OCI-LY7 (cell line): ENCODE measurements at regions not wholly inside any gene's neighbourhood (a gene's known extent, or its start where the extent isn't known, plus 50 kb on each side); places are given as distances from the start of the nearest gene placed in this dataset.

Experiments
- BruUV-seq: library from RNA; stranded (reverse); fragments of 400-500 nt; replicated peaks from 2 replicates; lab custom pipeline; 2021; lab: Mats Ljungman, UMichigan
- CTCF ChIA-PET: fragments of 300-600 bp; sonication (Branson Sonifier 250); formaldehyde crosslinking; loops from one replicate; lab custom pipeline; 2022; ENCODE audit warnings: antibody characterized with exemption; ENCODE audit not compliant: unreplicated experiment; lab: Charles Lee
- POLR2A ChIA-PET: fragments of 300-600 bp; sonication (Branson Sonifier 250); formaldehyde crosslinking; loops from one replicate; lab custom pipeline; 2022; ENCODE audit warnings: antibody characterized with exemption; lab: Charles Lee
- DNase-seq: peaks from one replicate; pipeline ENCODE4 v3.0.0-alpha.2; 2015; ENCODE audit warnings: low spot score
- H2AFZ ChIP-seq: fragments of 200-600 bp; sonication (generic), shearing (Covaris generic); 2 replicates; pipeline ENCODE4 v1.6.1; 2014; ENCODE audit warnings: mild to moderate bottlenecking, antibody characterized with exemption, low read length, moderate library complexity
- H3K27ac ChIP-seq: fragments of 200-600 bp; sonication (generic); 2 replicates; pipeline ENCODE4 v1.5.1; 2014; ENCODE audit warnings: mixed run types, low read depth, mild to moderate bottlenecking, moderate library complexity, low read length, inconsistent platforms; ENCODE audit not compliant: poor library complexity, severe bottlenecking
- H3K36me3 ChIP-seq: fragments of 200-600 bp; sonication (generic); 2 replicates; pipeline ENCODE4 v1.6.1; 2014; ENCODE audit warnings: mild to moderate bottlenecking, antibody characterized with exemption, low read length, moderate library complexity, mixed read lengths; ENCODE audit not compliant: insufficient read depth
- H3K4me1 ChIP-seq: fragments of 200-600 bp; sonication (generic); 2 replicates; pipeline ENCODE4 v1.5.1; 2014; ENCODE audit warnings: mild to moderate bottlenecking, low read length; ENCODE audit not compliant: insufficient read depth, poor library complexity, severe bottlenecking
- H3K4me2 ChIP-seq: fragments of 200-600 bp; sonication (generic); 2 replicates; pipeline ENCODE4 v1.6.1; 2014; ENCODE audit warnings: mild to moderate bottlenecking, low read length
- H3K4me3 ChIP-seq: fragments of 200-600 bp; sonication (generic); 2 replicates; pipeline ENCODE4 v1.5.1; 2014; ENCODE audit warnings: mild to moderate bottlenecking, low read depth, low read length; ENCODE audit not compliant: poor library complexity, severe bottlenecking
- H3K79me2 ChIP-seq: fragments of 200-600 bp; sonication (generic); 2 replicates; pipeline ENCODE4 v1.6.1; 2016; ENCODE audit warnings: low read depth, mild to moderate bottlenecking, low read length, moderate library complexity, mixed read lengths; ENCODE audit not compliant: insufficient read depth
- H3K9me2 ChIP-seq: fragments of 200-600 bp; sonication (generic); 2 replicates; pipeline ENCODE4 v1.6.1; 2016; ENCODE audit warnings: mild to moderate bottlenecking, low read length, mixed read lengths; ENCODE audit not compliant: insufficient read depth
- H3K9me3 ChIP-seq: fragments of 200-600 bp; sonication (generic); 2 replicates; pipeline ENCODE4 v1.6.1; 2014; ENCODE audit warnings: mild to moderate bottlenecking, mixed run types, low read length, mixed read lengths
- H4K20me1 ChIP-seq: fragments of 200-600 bp; sonication (generic); 2 replicates; pipeline ENCODE4 v1.6.1; 2014; ENCODE audit warnings: mild to moderate bottlenecking, antibody characterized with exemption, low read length, moderate library complexity, mixed read lengths; ENCODE audit not compliant: insufficient read depth
- CTCF ChIP-seq: fragments of 200-600 bp; sonication (generic); conservative IDR thresholded peaks from 2 replicates; pipeline ENCODE4 v1.5.1; 2014; ENCODE audit warnings: mild to moderate bottlenecking, antibody characterized with exemption, low read length, moderate library complexity, mixed read lengths
- EZH2phosphoT487 ChIP-seq: fragments of 200-600 bp; sonication (generic); IDR thresholded peaks from 2 replicates; pipeline ENCODE4 v1.6.1; 2018; ENCODE audit warnings: low read depth, borderline replicate concordance, mild to moderate bottlenecking, mixed run types, antibody characterized with exemption, low read length, moderate library complexity, mixed read lengths
- intact Hi-C: fragments of 100-400 bp; cut with micrococcal nuclease; formaldehyde crosslinking; loops from one replicate; pipeline ENCODE4 v1.10.0; 2022; ENCODE audit not compliant: unreplicated experiment

DNA sequence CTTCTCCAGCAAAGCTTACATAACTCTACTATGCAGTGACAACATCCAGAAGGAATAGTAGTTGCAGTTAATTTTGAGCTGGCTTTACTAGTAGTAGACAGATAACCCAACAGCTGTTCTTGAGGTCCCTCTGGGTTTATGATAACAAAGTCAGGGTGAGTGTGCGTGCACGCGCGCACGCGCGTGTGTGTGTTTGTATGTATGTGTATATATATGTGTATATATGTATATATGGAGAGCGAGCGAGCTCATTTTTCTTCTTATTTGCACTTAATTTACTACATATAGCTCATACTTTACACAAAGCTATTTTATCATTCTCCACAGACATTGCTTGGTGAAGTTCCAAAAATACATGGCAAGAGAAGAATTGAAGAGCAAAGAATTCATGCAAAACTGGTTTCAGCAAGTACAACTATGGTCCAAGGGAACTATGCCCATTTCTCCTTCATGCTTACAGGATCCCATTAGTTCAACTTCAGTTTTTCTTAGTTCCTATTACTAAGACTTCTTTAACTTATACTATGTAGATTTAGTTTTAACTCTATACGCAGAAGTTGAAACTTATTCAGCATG, 105.9 kb upstream of the TMEM168 start:
- H4K20me1 ChIP-seq: no peaks in the 10 kb centered on the region
- peaks cover 6% of the 10 kb centered on the region; the same call in 1 of the 2 replicates for H3K36me3 ChIP-seq
- H2AFZ ChIP-seq: no peak overlapping the region
- H3K9me3 ChIP-seq: no peaks in the 10 kb centered on the region
- H3K9me2 ChIP-seq: no peaks in the 10 kb centered on the region
- H3K27ac ChIP-seq: no peak overlapping the region
- TF ChIP-seq CTCF (no peak), EZH2phosphoT487 (no peak)
- BruUV-seq: no TSS peak
- ChIA-PET CTCF (no interaction called here), POLR2A (interaction anchor here (0.8 to 1.0 kb wide), 2 partner anchors 16 to 44 kb away, joined by 3 read pairs; a partner anchor contains a TSS)
- no peak for DNase-seq
- H3K4me3 ChIP-seq: no peak overlapping the region
- intact Hi-C loops: loop anchor here (5.0 kb wide), 1 partner anchor 526 kb away; no protein-coding TSS in a partner anchor
- H3K4me1 ChIP-seq: no peaks in the 10 kb centered on the region
- H3K79me2 ChIP-seq: no peaks in the 10 kb centered on the region
- H3K4me2 ChIP-seq: no peak overlapping the region

DNA sequence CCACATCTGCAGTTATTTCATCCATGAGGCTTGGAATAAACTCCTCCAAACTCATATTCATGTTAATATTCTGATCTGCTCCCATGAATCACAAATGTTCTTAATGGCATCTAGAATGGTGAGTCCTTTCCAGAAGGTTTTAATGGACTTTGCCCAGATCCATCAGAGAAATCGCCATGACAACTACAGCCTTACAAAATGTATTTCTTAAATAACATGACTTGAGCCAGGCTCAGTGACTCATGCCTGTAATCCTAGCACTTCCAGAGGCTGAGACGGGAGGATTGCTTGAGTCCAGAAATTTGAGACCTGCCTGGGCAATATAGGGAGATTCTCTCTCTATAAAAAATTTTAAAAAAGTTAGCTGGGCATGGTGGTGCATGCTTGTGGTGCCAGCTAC, 102.1 kb upstream of the TMEM168 start:
- Histone ChIP-seq H3K79me2 (no peaks in the 10 kb centered on the region), H3K27ac (no peak overlapping the region), H3K4me3 (no peak overlapping the region), H3K9me2 (no peaks in the 10 kb centered on the region), H2AFZ (no peak overlapping the region), H3K36me3 (peaks cover 11% of the 10 kb centered on the region; the same call in 1 of the 2 replicates), H4K20me1 (no peaks in the 10 kb centered on the region), H3K4me1 (no peaks in the 10 kb centered on the region), H3K4me2 (no peak overlapping the region), H3K9me3 (no peaks in the 10 kb centered on the region)
- CTCF ChIA-PET: no interaction called here
- POLR2A ChIA-PET: interaction anchor here (0.6 to 1.2 kb wide), 2 partner anchors 391 to 442 kb away, joined by 3 read pairs; partner anchors contain the start of gene IFRD1
- TF ChIP-seq EZH2phosphoT487: no peak
- BruUV-seq: no TSS peak
- no peak for DNase-seq
- intact Hi-C loops: no loop called here

DNA sequence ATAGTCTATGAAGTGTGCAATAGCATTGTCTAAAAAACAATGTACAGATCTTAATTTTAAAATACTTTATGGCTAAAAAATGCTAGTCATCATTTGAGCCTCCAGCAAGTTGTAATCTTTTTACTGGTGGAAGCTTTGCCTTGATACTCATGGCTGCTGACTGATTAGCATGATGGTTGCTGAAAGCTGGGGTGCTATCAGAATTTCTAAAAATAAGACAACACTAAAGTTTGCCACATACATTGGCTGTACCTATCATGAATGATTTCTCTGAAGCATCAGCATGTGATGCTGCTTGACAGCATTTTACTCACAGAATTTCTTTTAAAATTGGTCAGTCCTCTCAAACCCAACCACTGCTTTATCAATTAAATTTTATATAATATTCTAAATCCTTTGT, 101.5 kb upstream of the TMEM168 start:
- Histone ChIP-seq H3K79me2 (no peaks in the 10 kb centered on the region), H3K36me3 (peaks cover 11% of the 10 kb centered on the region; the same call in 1 of the 2 replicates), H4K20me1 (no peaks in the 10 kb centered on the region), H3K4me1 (no peaks in the 10 kb centered on the region), H3K4me2 (no peak overlapping the region), H3K27ac (no peak overlapping the region), H3K9me2 (no peaks in the 10 kb centered on the region), H2AFZ (no peak overlapping the region), H3K4me3 (no peak overlapping the region), H3K9me3 (no peaks in the 10 kb centered on the region)
- no peak for DNase-seq
- no peak for TF ChIP-seq EZH2phosphoT487
- no peak for TF ChIP-seq CTCF
- CTCF ChIA-PET: no interaction called here
- POLR2A ChIA-PET: interaction anchor here (1.2 to 1.4 kb wide), 2 partner anchors 12 to 24 kb away, joined by 4 to 7 read pairs; no protein-coding TSS in a partner anchor
- BruUV-seq: no TSS peak
- intact Hi-C loops: no loop called here
